Endothelial cell (in vitro differentiated cells): ENCODE measurements at regions not wholly inside any gene's neighbourhood (a gene's known extent, or its start where the extent isn't known, plus 50 kb on each side); places are given as distances from the start of the nearest gene placed in this dataset.

ENCODE experiments used
- DNase-seq: peaks from one replicate; pipeline ENCODE4 v3.0.0; 2021; ENCODE audit warnings: low spot score
- H3K27ac Mint-ChIP-seq: one replicate; pipeline ENCODE4 v1.8.0; 2021; ENCODE audit warnings: mixed read lengths, inconsistent platforms; ENCODE audit not compliant: unreplicated experiment
- H3K27me3 Mint-ChIP-seq: one replicate; pipeline ENCODE4 v1.8.0; 2021; ENCODE audit warnings: mild to moderate bottlenecking, moderate library complexity, mixed read lengths, inconsistent platforms; ENCODE audit not compliant: unreplicated experiment
- H3K36me3 Mint-ChIP-seq: one replicate; pipeline ENCODE4 v1.8.0; 2021; ENCODE audit warnings: mild to moderate bottlenecking, low read depth, mixed read lengths, inconsistent platforms; ENCODE audit not compliant: unreplicated experiment
- H3K4me1 Mint-ChIP-seq: one replicate; pipeline ENCODE4 v1.8.0; 2021; ENCODE audit warnings: mild to moderate bottlenecking, mixed read lengths, inconsistent platforms; ENCODE audit not compliant: unreplicated experiment
- H3K4me3 Mint-ChIP-seq: one replicate; pipeline ENCODE4 v1.8.0; 2021; ENCODE audit warnings: mild to moderate bottlenecking, mixed read lengths, inconsistent platforms; ENCODE audit not compliant: unreplicated experiment
- H3K9me3 Mint-ChIP-seq: one replicate; pipeline ENCODE4 v1.8.0; 2021; ENCODE audit warnings: mixed read lengths, inconsistent platforms; ENCODE audit not compliant: unreplicated experiment
- TF ChIP-seq, protein P1 (sequence below): fragments of 200-600 bp; sonication (generic); IDR thresholded peaks from one replicate; pipeline ENCODE4 v1.5.0; 2021; ENCODE audit warnings: antibody characterized with exemption; ENCODE audit not compliant: unreplicated experiment

- TF ChIP-seq, protein P1, sequence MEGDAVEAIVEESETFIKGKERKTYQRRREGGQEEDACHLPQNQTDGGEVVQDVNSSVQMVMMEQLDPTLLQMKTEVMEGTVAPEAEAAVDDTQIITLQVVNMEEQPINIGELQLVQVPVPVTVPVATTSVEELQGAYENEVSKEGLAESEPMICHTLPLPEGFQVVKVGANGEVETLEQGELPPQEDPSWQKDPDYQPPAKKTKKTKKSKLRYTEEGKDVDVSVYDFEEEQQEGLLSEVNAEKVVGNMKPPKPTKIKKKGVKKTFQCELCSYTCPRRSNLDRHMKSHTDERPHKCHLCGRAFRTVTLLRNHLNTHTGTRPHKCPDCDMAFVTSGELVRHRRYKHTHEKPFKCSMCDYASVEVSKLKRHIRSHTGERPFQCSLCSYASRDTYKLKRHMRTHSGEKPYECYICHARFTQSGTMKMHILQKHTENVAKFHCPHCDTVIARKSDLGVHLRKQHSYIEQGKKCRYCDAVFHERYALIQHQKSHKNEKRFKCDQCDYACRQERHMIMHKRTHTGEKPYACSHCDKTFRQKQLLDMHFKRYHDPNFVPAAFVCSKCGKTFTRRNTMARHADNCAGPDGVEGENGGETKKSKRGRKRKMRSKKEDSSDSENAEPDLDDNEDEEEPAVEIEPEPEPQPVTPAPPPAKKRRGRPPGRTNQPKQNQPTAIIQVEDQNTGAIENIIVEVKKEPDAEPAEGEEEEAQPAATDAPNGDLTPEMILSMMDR, result no peak
- DNase-seq, result no peak
- Mint-ChIP-seq H3K4me1 (peaks cover 14% of the 10 kb centered on the region), H3K27ac (no peak overlapping the region), H3K9me3 (no peaks in the 10 kb centered on the region), H3K27me3 (peaks cover 13% of the 10 kb centered on the region), H3K4me3 (no peak overlapping the region), H3K36me3 (peaks cover 4% of the 10 kb centered on the region)
Measured at GRCh38 chr3:43865351-43865750, 174.6 kb downstream of the ABHD5 start.

- Mint-ChIP-seq H3K9me3 (no peaks in the 10 kb centered on the region), H3K4me1 (peaks cover 12% of the 10 kb centered on the region), H3K27ac (no peak overlapping the region), H3K4me3 (no peak overlapping the region), H3K27me3 (peaks cover 13% of the 10 kb centered on the region), H3K36me3 (peaks cover 4% of the 10 kb centered on the region)
- no peak for DNase-seq
- TF ChIP-seq, protein P1, result no peak
Measured at GRCh38 chr3:43865887-43866528, 175.3 kb downstream of the ABHD5 start.

DNA sequence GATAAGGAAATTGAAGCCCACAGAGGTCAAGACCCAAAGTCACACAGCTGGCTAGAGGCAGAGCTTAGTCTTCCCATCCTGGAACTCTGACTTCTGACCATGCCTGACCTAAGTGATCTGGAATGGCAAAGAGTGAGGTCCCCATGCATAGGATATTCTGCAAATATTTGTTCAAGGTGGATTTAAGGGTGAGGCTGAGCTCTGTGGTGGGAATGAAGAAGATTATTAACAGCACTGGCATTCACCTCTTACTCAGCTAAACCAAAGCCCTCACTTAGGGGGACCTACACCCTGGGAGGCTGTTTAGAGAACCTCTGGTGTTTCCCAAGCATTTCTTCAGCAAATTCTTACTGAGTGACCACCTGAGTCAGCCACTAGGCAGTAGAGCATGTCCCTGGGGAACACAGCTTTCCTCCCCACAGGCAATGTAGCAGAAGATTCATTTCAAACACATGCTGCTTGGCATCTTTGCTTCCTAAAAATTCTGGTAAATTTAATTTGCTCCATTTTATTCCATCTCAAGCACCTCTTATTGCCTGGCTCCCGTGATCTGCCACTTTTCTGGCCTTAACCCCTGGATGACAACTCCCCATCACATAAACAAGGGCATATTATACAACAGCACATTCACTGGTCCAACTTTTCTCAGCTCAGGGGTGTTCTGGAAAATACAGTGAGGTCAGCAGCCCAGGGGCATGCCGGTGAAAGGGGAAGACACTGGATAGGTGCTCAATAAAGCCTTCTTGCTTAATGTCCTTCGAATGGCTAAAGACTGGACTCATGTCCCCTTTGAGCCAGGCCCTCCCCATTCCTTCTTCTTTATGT, 176.0 kb downstream of the ABHD5 start:
- Mint-ChIP-seq H3K27ac (no peak overlapping the region), H3K27me3 (peaks cover 13% of the 10 kb centered on the region), H3K36me3 (peaks cover 4% of the 10 kb centered on the region), H3K9me3 (no peaks in the 10 kb centered on the region), H3K4me1 (peaks cover 17% of the 10 kb centered on the region), H3K4me3 (no peak overlapping the region)
- no peak for DNase-seq
- TF ChIP-seq, protein P1, result no peak

- peaks cover 4% of the 10 kb centered on the region for H3K36me3 Mint-ChIP-seq
- H3K27me3 Mint-ChIP-seq, result peaks cover 10% of the 10 kb centered on the region
- peaks cover 25% of the 10 kb centered on the region for H3K4me1 Mint-ChIP-seq
- H3K9me3 Mint-ChIP-seq, result no peaks in the 10 kb centered on the region
- no peak overlapping the region for H3K27ac Mint-ChIP-seq
- TF ChIP-seq, protein P1, result no peak
- H3K4me3 Mint-ChIP-seq, result no peak overlapping the region
- no peak for DNase-seq
Measured at GRCh38 chr3:43867436-43868072, 176.8 kb downstream of the ABHD5 start.
